K562 (cell line): ENCODE measurements at regions not wholly inside any gene's neighbourhood (a gene's known extent, or its start where the extent isn't known, plus 50 kb on each side); places are given as distances from the start of the nearest gene placed in this dataset.

Experiments
- ATAC-seq: fragments of 200-7000 bp; cut with Tn5 transposase; 3 replicates; pipeline ENCODE4 v1.9.1; 2020; ENCODE audit warnings: moderate library complexity
- BruUV-seq: library from RNA; stranded (reverse); fragments of 400-500 nt; replicated peaks from 2 replicates; lab custom pipeline; 2021; lab: Mats Ljungman, UMichigan
- CTCF ChIA-PET: fragments of 300-600 bp; formaldehyde crosslinking; extraction: SDS; loops from one replicate; lab custom pipeline; 2021; ENCODE audit warnings: low intra/inter-chr PET ratio; lab: Yijun Ruan, JAX
- POLR2A ChIA-PET: fragments of 300-600, 350-650 bp; sonication (Branson Sonifier 250); formaldehyde crosslinking; extraction: SDS; loops from one replicate; lab custom pipeline; 2021; ENCODE audit warnings: antibody characterized with exemption, inconsistent platforms; lab: Yijun Ruan, JAX
- DNase-seq, 4 experiments: peaks; one replicate each; pipeline versions ENCODE4 v3.0.0 to v3.0.0-alpha.2; 2011 to 2018; ENCODE audit warnings: low spot score in 3 of 4, mixed read lengths in 3 of 4; ENCODE audit errors: extremely low read depth in 1 of 4
- FAIRE-seq: peaks from 2 replicates; lab custom pipeline; 2011; peaks lifted over from hg19 to GRCh38; lab: Jason Lieb, UNC
- H2AFZ ChIP-seq: 2 replicates; pipeline ENCODE4 v1.6.0; 2011; ENCODE audit warnings: low read depth, low read length, control low read depth, inconsistent platforms
- H3K27ac ChIP-seq: fragments of 200-600 bp; 3 replicates; pipeline ENCODE4 v1.8.0; 2011; ENCODE audit warnings: low read depth, mild to moderate bottlenecking, control low read depth, inconsistent platforms, low read length, moderate library complexity, mixed read lengths; ENCODE audit errors: extremely low read depth
- H3K27me3 ChIP-seq, 2 experiments: fragments of 300-600 bp in 1 of 2; 2 replicates in 1 of 2; 3 replicates in 1 of 2; pipeline versions ENCODE4 v1.6.0 to v1.8.0; 2011; ENCODE audit warnings: inconsistent platforms in 2 of 2, low read length in 2 of 2, mild to moderate bottlenecking in 1 of 2, mixed read lengths in 1 of 2, moderate library complexity in 1 of 2; ENCODE audit not compliant: control insufficient read depth in 2 of 2, insufficient read depth in 2 of 2
- H3K36me3 ChIP-seq: fragments of 300-600 bp; 3 replicates; pipeline ENCODE4 v1.8.0; 2011; ENCODE audit warnings: mild to moderate bottlenecking, low read length, inconsistent platforms; ENCODE audit not compliant: control insufficient read depth, insufficient read depth
- H3K4me1 ChIP-seq, 2 experiments: fragments of 200-600 bp in 1 of 2; replicated peaks in 1 of 2; 2 replicates in 1 of 2; 3 replicates in 1 of 2; pipeline versions ENCODE4 v1.5.1 to v1.8.0; 2011; ENCODE audit warnings: inconsistent platforms in 2 of 2, low read length in 2 of 2, mild to moderate bottlenecking in 1 of 2, mixed read lengths in 1 of 2, moderate library complexity in 1 of 2; ENCODE audit not compliant: control insufficient read depth in 2 of 2, insufficient read depth in 2 of 2
- H3K4me2 ChIP-seq: 2 replicates; pipeline ENCODE4 v1.6.1; 2011; ENCODE audit warnings: low read length, control low read depth, inconsistent platforms, mixed read lengths; ENCODE audit not compliant: insufficient read depth
- H3K4me3 ChIP-seq: fragments of 200-600 bp; sonication (generic), shearing (Covaris generic); 2 replicates; pipeline ENCODE4 v1.5.1; 2016; ENCODE audit warnings: control low read depth, inconsistent platforms
- H3K79me2 ChIP-seq: fragments of 200-600 bp; 3 replicates; pipeline ENCODE4 v1.8.0; 2011; ENCODE audit warnings: low read length, inconsistent platforms; ENCODE audit not compliant: control insufficient read depth, insufficient read depth
- H3K9ac ChIP-seq, 2 experiments: 2 replicates each; pipeline versions ENCODE4 v1.6.0 to v1.6.1; 2011; ENCODE audit warnings: low read depth in 2 of 2, low read length in 2 of 2, control low read depth in 1 of 2, inconsistent platforms in 1 of 2, mild to moderate bottlenecking in 1 of 2, mixed read lengths in 1 of 2; ENCODE audit not compliant: insufficient read depth in 1 of 2
- H3K9me1 ChIP-seq: one replicate; pipeline ENCODE4 v1.6.0; 2011; ENCODE audit warnings: inconsistent platforms, mild to moderate bottlenecking, low read length, moderate library complexity; ENCODE audit not compliant: control insufficient read depth, insufficient read depth
- H3K9me3 ChIP-seq: replicated peaks from 2 replicates; pipeline ENCODE4 v1.5.1; 2011; ENCODE audit warnings: low read depth, low read length, inconsistent platforms; ENCODE audit not compliant: control insufficient read depth, insufficient read depth
- H4K20me1 ChIP-seq: replicated peaks from 2 replicates; pipeline ENCODE4 v1.6.1; 2011; ENCODE audit warnings: low read length, inconsistent platforms, mixed read lengths; ENCODE audit not compliant: control insufficient read depth, insufficient read depth
- E2F1 ChIP-seq: sonication (generic); formaldehyde crosslinking; IDR thresholded peaks from 2 replicates; pipeline ENCODE4 v1.8.1; 2023; ENCODE audit warnings: mild to moderate bottlenecking, missing genetic modification reagents, moderate library complexity
- HMGXB4 ChIP-seq: sonication (generic); formaldehyde crosslinking; IDR thresholded peaks from 2 replicates; pipeline ENCODE4 v1.8.1; 2023; ENCODE audit warnings: mild to moderate bottlenecking, missing genetic modification reagents
- HNRNPUL1 ChIP-seq: fragments of 200-400 bp; formaldehyde crosslinking; IDR thresholded peaks from 2 replicates; pipeline ENCODE4 v1.6.1; 2017; ENCODE audit warnings: low read length
- MCM7 ChIP-seq, 2 experiments: fragments of 450-650 bp; IDR thresholded peaks; 2 replicates each; pipeline ENCODE4 v1.6.1; 2016 to 2018
- RAD21 ChIP-seq, 2 experiments: fragments of 250-450 bp in 1 of 2; fragments of 450-650 bp in 1 of 2; sonication (Bioruptor Pico) in 1 of 2; formaldehyde crosslinking in 1 of 2; IDR thresholded peaks in 1 of 2; conservative IDR thresholded peaks in 1 of 2; 2 replicates each; pipeline versions ENCODE4 v1.4.0 to v1.8.0; 2020 to 2022; ENCODE audit warnings: mild to moderate bottlenecking in 2 of 2, moderate library complexity in 1 of 2
- SMAD1 ChIP-seq: fragments of 150-350 bp; IDR thresholded peaks from 2 replicates; pipeline ENCODE4 v1.6.1; 2014; ENCODE audit warnings: low read length, low read depth; ENCODE audit not compliant: partially characterized antibody
- SUPT5H ChIP-seq: fragments of 450-650 bp; IDR thresholded peaks from 2 replicates; pipeline ENCODE4 v1.6.1; 2016
- ZBTB2 ChIP-seq: fragments of 450-650 bp; IDR thresholded peaks from 2 replicates; pipeline ENCODE4 v1.6.1; 2016; ENCODE audit warnings: antibody characterized with exemption
- ZNF398 ChIP-seq: fragments of 250-450 bp; sonication (Bioruptor Pico); IDR thresholded peaks from 2 replicates; pipeline ENCODE4 v1.8.0; 2021; ENCODE audit warnings: moderate library complexity, mild to moderate bottlenecking, inconsistent platforms
- WGBS: fragments of 100-300 bp; shearing (Covaris generic); methylation state at CpG from one replicate; pipeline ENCODE4 v1.1.6; 2016; ENCODE audit warnings: low coverage, mixed read lengths; ENCODE audit not compliant: insufficient coverage; ENCODE audit errors: missing lambda C conversion rate; 5-methylcytosine and 5-hydroxymethylcytosine counted together
- in situ Hi-C: fragments of 300-500 bp; cut with MboI; formaldehyde crosslinking; loops from 4 replicates; pipeline ENCODE4 v1.15.0; 2018; ENCODE audit warnings: inconsistent platforms, mixed read lengths
- intact Hi-C: fragments of 100-400 bp; cut with micrococcal nuclease; formaldehyde crosslinking; loops from 2 replicates; pipeline ENCODE4 v1.14.2; 2022

- CTCF ChIA-PET: no interaction called here
- BruUV-seq: no TSS peak
- TF ChIP-seq HNRNPUL1: no peak
- TF ChIP-seq, all 486 proteins: peak for 0
- no peak overlapping the region for H3K9ac ChIP-seq
- no peaks in the 10 kb centered on the region for H3K79me2 ChIP-seq
- POLR2A ChIA-PET: no interaction called here
- no peak for FAIRE-seq
- no peaks in the 10 kb centered on the region for H3K9me1 ChIP-seq
- WGBS: 0% methylated on average over 3 of the region's 3 CpGs
- H4K20me1 ChIP-seq: no peaks in the 10 kb centered on the region
- no peak overlapping the region for H3K4me2 ChIP-seq
- in situ Hi-C loops: no loop called here
- H3K36me3 ChIP-seq: no peaks in the 10 kb centered on the region
- no peak overlapping the region for H3K4me3 ChIP-seq
- intact Hi-C loops: no loop called here
- H3K9me3 ChIP-seq: no peaks in the 10 kb centered on the region
- H3K27me3 ChIP-seq: no peaks in the 10 kb centered on the region
- H2AFZ ChIP-seq: no peak overlapping the region
- H3K27ac ChIP-seq: no peak overlapping the region
- DNase-seq: no peak
- ATAC-seq: no peak
- H3K4me1 ChIP-seq: no peaks in the 10 kb centered on the region
These were observed 616.1 kb upstream of the CPEB2 start for GRCh38 chr4:14386196-14386595.

GRCh38 chr4:14387647-14388046 is 614.6 kb upstream of the CPEB2 start:
- ChIA-PET CTCF (no interaction called here), POLR2A (no interaction called here)
- 0% methylated on average over 2 of the region's 2 CpGs for WGBS
- Histone ChIP-seq H3K9me3 (no peaks in the 10 kb centered on the region), H3K36me3 (no peaks in the 10 kb centered on the region), H3K9ac (no peak overlapping the region), H3K4me1 (no peaks in the 10 kb centered on the region), H3K4me2 (no peak overlapping the region), H2AFZ (no peak overlapping the region), H4K20me1 (no peaks in the 10 kb centered on the region), H3K4me3 (no peak overlapping the region), H3K27ac (no peak overlapping the region), H3K27me3 (no peaks in the 10 kb centered on the region), H3K9me1 (no peaks in the 10 kb centered on the region), H3K79me2 (no peaks in the 10 kb centered on the region)
- no peak for FAIRE-seq
- no peak for ATAC-seq
- in situ Hi-C loops: no loop called here
- BruUV-seq: no TSS peak
- no peak for DNase-seq
- intact Hi-C loops: no loop called here
- TF ChIP-seq HMGXB4 (CRISPR knock-in tag) (no peak), RAD21 (CRISPR knock-in tag; conservative IDR thresholded peaks at IDR 0.05 in 1 of 2, IDR thresholded peaks at IDR 0.05 in 1 of 2) (no peak), ZNF398 (CRISPR knock-in tag) (no peak), ZBTB2 (no peak), MCM7 (IDR thresholded peaks at IDR 0.05) (no peak), E2F1 (CRISPR knock-in tag) (no peak), SUPT5H (no peak), SMAD1 (no peak)
